Fibroblast of the aortic adventitia (primary cell): ENCODE measurements at regions not wholly inside any gene's neighbourhood (a gene's known extent, or its start where the extent isn't known, plus 50 kb on each side); places are given as distances from the start of the nearest gene placed in this dataset.

Experiments used
- DNase-seq: peaks from one replicate; pipeline ENCODE4 v3.0.0-alpha.2; 2010; ENCODE audit warnings: low read depth
- H3K4me3 ChIP-seq: 2 replicates; pipeline ENCODE4 v1.5.1; 2011; ENCODE audit warnings: low read depth, mild to moderate bottlenecking, control low read depth, low read length, moderate library complexity
- TF ChIP-seq, protein P1 (sequence below): IDR thresholded peaks from 2 replicates; pipeline ENCODE4 v1.5.1; 2011; ENCODE audit warnings: mild to moderate bottlenecking, low read length, control low read depth, inconsistent platforms; ENCODE audit not compliant: insufficient read depth

- no peak for DNase-seq
- no peak overlapping the region for H3K4me3 ChIP-seq
- TF ChIP-seq, protein P1, sequence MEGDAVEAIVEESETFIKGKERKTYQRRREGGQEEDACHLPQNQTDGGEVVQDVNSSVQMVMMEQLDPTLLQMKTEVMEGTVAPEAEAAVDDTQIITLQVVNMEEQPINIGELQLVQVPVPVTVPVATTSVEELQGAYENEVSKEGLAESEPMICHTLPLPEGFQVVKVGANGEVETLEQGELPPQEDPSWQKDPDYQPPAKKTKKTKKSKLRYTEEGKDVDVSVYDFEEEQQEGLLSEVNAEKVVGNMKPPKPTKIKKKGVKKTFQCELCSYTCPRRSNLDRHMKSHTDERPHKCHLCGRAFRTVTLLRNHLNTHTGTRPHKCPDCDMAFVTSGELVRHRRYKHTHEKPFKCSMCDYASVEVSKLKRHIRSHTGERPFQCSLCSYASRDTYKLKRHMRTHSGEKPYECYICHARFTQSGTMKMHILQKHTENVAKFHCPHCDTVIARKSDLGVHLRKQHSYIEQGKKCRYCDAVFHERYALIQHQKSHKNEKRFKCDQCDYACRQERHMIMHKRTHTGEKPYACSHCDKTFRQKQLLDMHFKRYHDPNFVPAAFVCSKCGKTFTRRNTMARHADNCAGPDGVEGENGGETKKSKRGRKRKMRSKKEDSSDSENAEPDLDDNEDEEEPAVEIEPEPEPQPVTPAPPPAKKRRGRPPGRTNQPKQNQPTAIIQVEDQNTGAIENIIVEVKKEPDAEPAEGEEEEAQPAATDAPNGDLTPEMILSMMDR = no peak
Observed at GRCh38 chr1:38622197-38622596, 237.4 kb downstream of the RRAGC start.

GRCh38 chr1:38616846-38617245 lies 242.7 kb downstream of the RRAGC start:
- no peak overlapping the region for H3K4me3 ChIP-seq
- DNase-seq = no peak
- TF ChIP-seq, protein P1 = no peak

- TF ChIP-seq, protein P1 = no peak
- no peak overlapping the region for H3K4me3 ChIP-seq
Observed at GRCh38 chr1:38615680-38616079, 243.9 kb downstream of the RRAGC start.

DNA sequence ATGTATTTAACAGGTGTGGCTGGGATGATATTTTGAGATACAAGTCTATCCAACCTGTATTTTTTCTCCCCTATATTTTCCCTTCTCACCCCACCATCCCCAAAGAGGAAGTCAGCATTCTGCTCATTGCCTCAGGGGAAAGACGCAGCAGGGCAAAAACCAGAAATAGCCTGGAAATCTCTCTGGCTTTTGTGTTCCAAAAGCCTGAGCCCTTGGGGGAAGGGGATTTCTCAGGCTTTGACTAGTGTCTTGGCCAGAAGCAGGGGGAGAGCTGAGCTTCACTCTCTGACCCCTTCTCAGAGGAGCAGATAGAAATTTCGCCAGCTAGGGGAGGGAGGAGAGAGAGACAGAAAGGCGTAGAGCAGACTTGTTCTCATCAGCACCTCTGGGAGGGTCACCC lies 244.7 kb downstream of the RRAGC start:
- TF ChIP-seq, protein P1 = no peak
- DNase-seq = no peak
- H3K4me3 ChIP-seq = no peak overlapping the region

More at GRCh38 chr1:38615680-38616079, 243.9 kb downstream of the RRAGC start:
- no peak for DNase-seq

GRCh38 chr1:38613996-38614395 lies 245.6 kb downstream of the RRAGC start:
- no peak overlapping the region for H3K4me3 ChIP-seq
- DNase-seq = no peak
- TF ChIP-seq, protein P1 = no peak

DNA sequence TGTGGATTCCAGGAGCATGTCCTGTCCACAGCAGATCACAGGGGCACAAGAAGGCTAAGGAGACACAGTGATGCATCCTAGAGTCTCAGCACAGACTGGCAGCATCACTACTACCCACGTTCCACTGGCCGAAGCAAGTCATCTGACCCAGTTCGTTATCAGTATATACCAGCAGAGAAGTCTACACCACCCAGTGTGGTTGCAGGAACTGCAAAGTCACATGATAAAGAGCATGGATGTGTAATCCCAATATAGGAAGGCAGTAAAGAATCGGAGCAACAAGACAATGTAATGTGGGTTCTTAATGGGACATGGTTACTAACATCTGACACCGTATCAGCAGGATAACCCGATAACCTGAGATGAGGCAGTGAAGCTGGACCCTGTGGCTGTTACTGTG lies 246.6 kb downstream of the RRAGC start:
- DNase-seq = no peak
- TF ChIP-seq, protein P1 = no peak
- H3K4me3 ChIP-seq = no peak overlapping the region

GRCh38 chr1:38611664-38612211 lies 247.8 kb downstream of the RRAGC start:
- TF ChIP-seq, protein P1 = no peak
- H3K4me3 ChIP-seq = no peak overlapping the region
- DNase-seq = no peak
